CD8-positive, alpha-beta memory T cell (primary cell): ENCODE measurements at regions not wholly inside any gene's neighbourhood (a gene's known extent, or its start where the extent isn't known, plus 50 kb on each side); places are given as distances from the start of the nearest gene placed in this dataset.

Experiments used
- CTCF ChIA-PET: fragments of 350-600 bp; sonication (Branson Sonifier 250); formaldehyde crosslinking; loops from one replicate; lab custom pipeline; 2021; ENCODE audit warnings: antibody characterized with exemption; lab: Charles Lee
- POLR2A ChIA-PET: fragments of 350-600 bp; sonication (Branson Sonifier 250); formaldehyde crosslinking; loops from one replicate; lab custom pipeline; 2021; ENCODE audit warnings: antibody characterized with exemption; lab: Charles Lee
- DNase-seq, 5 donors: peaks; one replicate each; pipeline versions ENCODE4 v3.0.0 to v3.0.0-alpha.2; 2020 to 2022; ENCODE audit warnings: mixed read lengths in 1 of 5
- H3K27ac ChIP-seq: one replicate; pipeline ENCODE4 v1.7.0; 2013; ENCODE audit warnings: low read depth, mild to moderate bottlenecking, low read length, moderate library complexity
- H3K27me3 ChIP-seq: 2 replicates; pipeline ENCODE4 v1.7.0; 2013; ENCODE audit warnings: low read length, mild to moderate bottlenecking; ENCODE audit not compliant: insufficient read depth, poor library complexity, severe bottlenecking
- H3K36me3 ChIP-seq: 2 replicates; pipeline ENCODE4 v1.7.0; 2013; ENCODE audit warnings: mild to moderate bottlenecking, low read length, moderate library complexity; ENCODE audit not compliant: insufficient read depth
- H3K4me1 ChIP-seq: 2 replicates; pipeline ENCODE4 v1.7.0; 2013; ENCODE audit warnings: mild to moderate bottlenecking, low read length, moderate library complexity; ENCODE audit not compliant: insufficient read depth
- H3K4me3 ChIP-seq: 2 replicates; pipeline ENCODE4 v1.7.0; 2013; ENCODE audit warnings: mild to moderate bottlenecking, low read length
- H3K9me3 ChIP-seq: 2 replicates; pipeline ENCODE4 v1.7.0; 2013; ENCODE audit warnings: mild to moderate bottlenecking, low read length
- H3K27ac Mint-ChIP-seq, 8 donors: one replicate each; pipeline ENCODE4 v1.8.0; 2020 to 2021; ENCODE audit warnings: mixed read lengths in 8 of 8, mild to moderate bottlenecking in 6 of 8, inconsistent platforms in 3 of 8, moderate library complexity in 3 of 8
- H3K27me3 Mint-ChIP-seq, 2 donors: one replicate each; pipeline ENCODE4 v1.8.0; 2020 to 2021; ENCODE audit warnings: mixed read lengths in 2 of 2, mild to moderate bottlenecking in 1 of 2, moderate library complexity in 1 of 2
- H3K36me3 Mint-ChIP-seq, 3 donors: one replicate each; pipeline ENCODE4 v1.8.0; 2020 to 2021; ENCODE audit warnings: mixed read lengths in 3 of 3, inconsistent platforms in 1 of 3, mild to moderate bottlenecking in 1 of 3
- H3K4me1 Mint-ChIP-seq, 3 donors: one replicate each; pipeline ENCODE4 v1.8.0; 2020 to 2021; ENCODE audit warnings: mixed read lengths in 3 of 3, inconsistent platforms in 1 of 3, mild to moderate bottlenecking in 1 of 3
- H3K4me3 Mint-ChIP-seq, 7 donors: one replicate each; pipeline ENCODE4 v1.8.0; 2020 to 2021; ENCODE audit warnings: mixed read lengths in 7 of 7, mild to moderate bottlenecking in 6 of 7, moderate library complexity in 4 of 7, inconsistent platforms in 2 of 7
- H3K9me3 Mint-ChIP-seq, 5 donors: one replicate each; pipeline ENCODE4 v1.8.0; 2020 to 2022; ENCODE audit warnings: mixed read lengths in 5 of 5, mild to moderate bottlenecking in 3 of 5, moderate library complexity in 2 of 5, inconsistent platforms in 1 of 5

DNA sequence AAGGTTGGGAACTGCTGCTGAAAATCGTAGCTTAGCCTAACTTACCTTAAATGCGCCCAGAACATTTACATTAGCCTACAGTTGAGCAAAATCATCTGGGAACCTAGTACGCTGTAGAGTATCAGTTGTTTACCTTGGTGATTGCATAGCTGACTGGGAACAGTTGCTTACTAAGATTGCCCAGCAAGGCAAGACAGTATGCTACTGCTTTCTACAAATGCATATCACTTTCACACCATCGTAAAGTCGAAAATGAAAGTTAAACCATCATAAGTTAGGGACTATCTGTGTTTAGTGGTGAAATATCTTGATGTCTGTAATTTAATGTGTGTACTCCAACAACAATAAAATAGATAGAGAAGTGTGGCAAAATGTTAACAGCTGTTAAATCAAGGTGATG is 1670.6 kb upstream of the PCDH20 start:
- Histone ChIP-seq H3K9me3 (no peaks in the 10 kb centered on the region), H3K4me3 (no peak overlapping the region), H3K27me3 (no peaks in the 10 kb centered on the region), H3K4me1 (no peaks in the 10 kb centered on the region), H3K27ac (no peak overlapping the region), H3K36me3 (no peaks in the 10 kb centered on the region)
- H3K9me3 Mint-ChIP-seq: peaks cover 3 to 39% (median 12%) of the 10 kb centered on the region in 5 donors
- ChIA-PET POLR2A (no interaction called here), CTCF (no interaction called here)
- H3K4me1 Mint-ChIP-seq: no peaks in the 10 kb centered on the region
- H3K36me3 Mint-ChIP-seq: no peaks in the 10 kb centered on the region
- no peak overlapping the region for H3K27ac Mint-ChIP-seq
- no peaks in the 10 kb centered on the region for H3K27me3 Mint-ChIP-seq
- no peak overlapping the region for H3K4me3 Mint-ChIP-seq
- DNase-seq: no peak

DNA sequence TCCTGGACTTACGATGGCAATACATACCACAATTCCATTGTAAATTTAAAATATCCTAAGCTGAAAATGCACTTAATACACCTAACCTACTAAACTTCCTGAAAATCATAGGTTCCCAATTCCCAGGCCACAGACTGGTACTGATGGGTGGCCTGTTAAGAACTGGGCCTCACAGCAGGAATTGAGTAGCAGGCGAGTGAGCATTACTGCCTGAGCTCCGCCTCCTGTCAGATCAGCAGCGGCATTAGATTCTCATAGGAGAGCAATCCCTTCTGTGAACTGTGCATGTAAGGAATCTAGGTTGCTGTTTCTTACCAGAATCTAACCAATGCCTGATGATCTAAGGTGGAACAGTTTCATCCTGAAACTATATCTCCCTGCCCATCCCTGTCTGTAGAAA is 1670.2 kb upstream of the PCDH20 start:
- Mint-ChIP-seq H3K4me3 (no peak overlapping the region), H3K27ac (no peak overlapping the region), H3K27me3 (no peaks in the 10 kb centered on the region), H3K36me3 (no peaks in the 10 kb centered on the region), H3K9me3 (peaks cover 5 to 39% (median 12%) of the 10 kb centered on the region in 5 donors), H3K4me1 (no peaks in the 10 kb centered on the region)
- Histone ChIP-seq H3K36me3 (no peaks in the 10 kb centered on the region), H3K27ac (no peak overlapping the region), H3K4me1 (no peaks in the 10 kb centered on the region), H3K9me3 (no peaks in the 10 kb centered on the region), H3K4me3 (no peak overlapping the region), H3K27me3 (no peaks in the 10 kb centered on the region)
- ChIA-PET CTCF (no interaction called here), POLR2A (no interaction called here)
- no peak for DNase-seq

- POLR2A ChIA-PET: no interaction called here
- H3K9me3 Mint-ChIP-seq: peaks cover 11 to 41% (median 22%) of the 10 kb centered on the region in 5 donors
These were observed 1665.9 kb upstream of the PCDH20 start for GRCh38 chr13:63081400-63082014.

GRCh38 chr13:63075126-63075525 is 1659.5 kb upstream of the PCDH20 start:
- H3K4me1 Mint-ChIP-seq: no peaks in the 10 kb centered on the region
- no peak overlapping the region for H3K27ac ChIP-seq
- no peaks in the 10 kb centered on the region for H3K27me3 ChIP-seq
- peaks cover 0 to 3% (median 0%) of the 10 kb centered on the region in 3 donors for H3K36me3 Mint-ChIP-seq
- H3K27me3 Mint-ChIP-seq: no peaks in the 10 kb centered on the region
- H3K36me3 ChIP-seq: no peaks in the 10 kb centered on the region
- peaks cover 0 to 35% (median 10%) of the 10 kb centered on the region in 5 donors for H3K9me3 Mint-ChIP-seq
- H3K9me3 ChIP-seq: no peaks in the 10 kb centered on the region
- no peaks in the 10 kb centered on the region for H3K4me1 ChIP-seq
- no peak overlapping the region for H3K4me3 Mint-ChIP-seq
- POLR2A ChIA-PET: no interaction called here
- CTCF ChIA-PET: no interaction called here
- H3K27ac Mint-ChIP-seq: no peak overlapping the region
- no peak for DNase-seq
- no peak overlapping the region for H3K4me3 ChIP-seq

More at GRCh38 chr13:63081400-63082014, 1665.9 kb upstream of the PCDH20 start:
- no peak overlapping the region for H3K27ac Mint-ChIP-seq
- CTCF ChIA-PET: no interaction called here
- DNase-seq: no peak
- H3K36me3 Mint-ChIP-seq: no peaks in the 10 kb centered on the region
- Histone ChIP-seq H3K9me3 (no peaks in the 10 kb centered on the region), H3K4me3 (no peak overlapping the region), H3K27me3 (no peaks in the 10 kb centered on the region), H3K36me3 (no peaks in the 10 kb centered on the region), H3K27ac (no peak overlapping the region), H3K4me1 (no peaks in the 10 kb centered on the region)
- H3K4me3 Mint-ChIP-seq: no peak overlapping the region
- no peaks in the 10 kb centered on the region for H3K4me1 Mint-ChIP-seq
- H3K27me3 Mint-ChIP-seq: no peaks in the 10 kb centered on the region

GRCh38 chr13:63050287-63050686 is 1634.6 kb upstream of the PCDH20 start:
- CTCF ChIA-PET: no interaction called here
- Mint-ChIP-seq H3K27me3 (no peaks in the 10 kb centered on the region), H3K4me1 (no peaks in the 10 kb centered on the region), H3K27ac (no peak overlapping the region), H3K9me3 (peaks cover 6 to 35% (median 16%) of the 10 kb centered on the region in 5 donors), H3K4me3 (no peak overlapping the region), H3K36me3 (no peaks in the 10 kb centered on the region)
- no peak for DNase-seq
- POLR2A ChIA-PET: no interaction called here
- Histone ChIP-seq H3K4me3 (no peak overlapping the region), H3K27ac (no peak overlapping the region), H3K9me3 (no peaks in the 10 kb centered on the region), H3K27me3 (no peaks in the 10 kb centered on the region), H3K4me1 (no peaks in the 10 kb centered on the region), H3K36me3 (no peaks in the 10 kb centered on the region)

DNA sequence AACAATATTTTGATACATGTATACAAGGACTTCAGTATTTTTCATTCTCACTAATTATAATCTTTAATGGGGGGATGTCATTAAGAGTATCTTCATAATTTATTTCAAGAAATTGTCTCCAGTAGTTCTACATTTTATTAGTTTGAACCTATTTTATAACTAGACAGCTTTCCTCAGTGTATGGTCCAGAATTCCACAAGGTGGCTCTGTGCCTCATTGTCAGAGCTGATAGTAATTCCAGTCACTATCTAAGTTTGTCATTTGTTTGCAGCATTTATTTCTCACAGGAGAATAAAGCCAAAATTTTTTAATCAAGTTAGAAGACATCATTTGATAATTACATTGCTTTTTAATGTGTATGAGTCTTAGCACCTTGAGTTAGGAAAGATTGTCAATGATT is 1633.0 kb upstream of the PCDH20 start:
- no peaks in the 10 kb centered on the region for H3K36me3 Mint-ChIP-seq
- H3K9me3 ChIP-seq: no peaks in the 10 kb centered on the region
- no peaks in the 10 kb centered on the region for H3K27me3 ChIP-seq
- no peaks in the 10 kb centered on the region for H3K36me3 ChIP-seq
- no peaks in the 10 kb centered on the region for H3K4me1 Mint-ChIP-seq
- no peaks in the 10 kb centered on the region for H3K27me3 Mint-ChIP-seq
- H3K9me3 Mint-ChIP-seq: peaks cover 7 to 33% (median 16%) of the 10 kb centered on the region in 5 donors
- CTCF ChIA-PET: no interaction called here
- no peak overlapping the region for H3K27ac ChIP-seq
- no peak overlapping the region for H3K4me3 ChIP-seq
- POLR2A ChIA-PET: no interaction called here
- H3K27ac Mint-ChIP-seq: no peak overlapping the region
- DNase-seq: no peak
- H3K4me3 Mint-ChIP-seq: no peak overlapping the region
- no peaks in the 10 kb centered on the region for H3K4me1 ChIP-seq

- Histone ChIP-seq H3K4me3 (no peak overlapping the region), H3K9me3 (no peaks in the 10 kb centered on the region), H3K27me3 (no peaks in the 10 kb centered on the region), H3K27ac (no peak overlapping the region), H3K36me3 (no peaks in the 10 kb centered on the region), H3K4me1 (no peaks in the 10 kb centered on the region)
- Mint-ChIP-seq H3K27ac (no peak overlapping the region), H3K27me3 (no peaks in the 10 kb centered on the region), H3K36me3 (no peaks in the 10 kb centered on the region), H3K4me1 (no peaks in the 10 kb centered on the region), H3K9me3 (peaks cover 8 to 34% (median 13%) of the 10 kb centered on the region in 5 donors), H3K4me3 (no peak overlapping the region)
- DNase-seq: no peak
- ChIA-PET CTCF (no interaction called here), POLR2A (no interaction called here)
These were observed 1629.1 kb upstream of the PCDH20 start for GRCh38 chr13:63044589-63045313.

GRCh38 chr13:63042686-63043085 is 1627.0 kb upstream of the PCDH20 start:
- DNase-seq: no peak
- Histone ChIP-seq H3K27me3 (no peaks in the 10 kb centered on the region), H3K36me3 (no peaks in the 10 kb centered on the region), H3K27ac (no peak overlapping the region), H3K4me1 (no peaks in the 10 kb centered on the region), H3K4me3 (no peak overlapping the region), H3K9me3 (no peaks in the 10 kb centered on the region)
- H3K4me3 Mint-ChIP-seq: no peak overlapping the region
- H3K9me3 Mint-ChIP-seq: peaks cover 12 to 46% (median 21%) of the 10 kb centered on the region in 5 donors
- no peaks in the 10 kb centered on the region for H3K4me1 Mint-ChIP-seq
- CTCF ChIA-PET: no interaction called here
- no peak overlapping the region for H3K27ac Mint-ChIP-seq
- no peaks in the 10 kb centered on the region for H3K36me3 Mint-ChIP-seq
- POLR2A ChIA-PET: no interaction called here
- H3K27me3 Mint-ChIP-seq: no peaks in the 10 kb centered on the region
